Type B pancreatic cell (in vitro differentiated cells): ENCODE measurements at regions not wholly inside any gene's neighbourhood (a gene's known extent, or its start where the extent isn't known, plus 50 kb on each side); places are given as distances from the start of the nearest gene placed in this dataset.
"Not testable (repeated sequence)": the region's sequence is repeated elsewhere in the genome, so short reads cannot be mapped to it uniquely, and the experiment has no call there.

Experiments used
- DNase-seq: peaks from one replicate; pipeline ENCODE4 v3.0.0; 2021; ENCODE audit warnings: mixed read lengths; ENCODE audit not compliant: unreplicated experiment; ENCODE audit errors: extremely low spot score
- H3K27ac Mint-ChIP-seq: 2 replicates; pipeline ENCODE4 v1.8.0; 2021; ENCODE audit warnings: mild to moderate bottlenecking, mixed read lengths
- H3K27me3 Mint-ChIP-seq: 2 replicates; pipeline ENCODE4 v1.8.0; 2021; ENCODE audit warnings: mixed read lengths
- H3K36me3 Mint-ChIP-seq: 2 replicates; pipeline ENCODE4 v1.8.0; 2021; ENCODE audit warnings: mixed read lengths
- H3K4me1 Mint-ChIP-seq: one replicate; pipeline ENCODE4 v1.8.0; 2021; ENCODE audit warnings: mixed read lengths; ENCODE audit not compliant: unreplicated experiment
- H3K4me3 Mint-ChIP-seq: 2 replicates; pipeline ENCODE4 v1.8.0; 2021; ENCODE audit warnings: mild to moderate bottlenecking, mixed read lengths
- H3K9me3 Mint-ChIP-seq: 2 replicates; pipeline ENCODE4 v1.8.0; 2021; ENCODE audit warnings: mixed read lengths
- CTCF ChIP-seq: fragments of 200-600 bp; sonication (generic); conservative IDR thresholded peaks from 2 replicates; pipeline ENCODE4 v1.5.0; 2021; ENCODE audit warnings: antibody characterized with exemption, mild to moderate bottlenecking

GRCh38 chr9:82487935-82488312, 499.4 kb downstream of the SPATA31D1 start:
- H3K36me3 Mint-ChIP-seq: no peaks in the 10 kb centered on the region
- H3K4me3 Mint-ChIP-seq: no peak overlapping the region
- TF ChIP-seq CTCF: no peak
- peak overlapping the region; percentile 14 for H3K27ac Mint-ChIP-seq
- no peak for DNase-seq
- no peaks in the 10 kb centered on the region for H3K9me3 Mint-ChIP-seq
- H3K27me3 Mint-ChIP-seq: peaks cover 28% of the 10 kb centered on the region
- H3K4me1 Mint-ChIP-seq: peaks cover 43% of the 10 kb centered on the region

- no peak for TF ChIP-seq CTCF
- Mint-ChIP-seq H3K4me3 (no peak overlapping the region), H3K27ac (peak overlapping the region; percentile 71), H3K9me3 (no peaks in the 10 kb centered on the region), H3K36me3 (no peaks in the 10 kb centered on the region), H3K27me3 (peaks cover 32% of the 10 kb centered on the region), H3K4me1 (peaks cover 43% of the 10 kb centered on the region)
- DNase-seq: no peak
These were observed 500.0 kb downstream of the SPATA31D1 start for GRCh38 chr9:82488313-82489200.

GRCh38 chr9:82489201-82489821, 500.7 kb downstream of the SPATA31D1 start:
- H3K4me3 Mint-ChIP-seq: no peak overlapping the region
- no peak for TF ChIP-seq CTCF
- DNase-seq: no peak
- peaks cover 43% of the 10 kb centered on the region for H3K4me1 Mint-ChIP-seq
- H3K27ac Mint-ChIP-seq: peak overlapping the region; percentile 71
- H3K9me3 Mint-ChIP-seq: no peaks in the 10 kb centered on the region
- H3K27me3 Mint-ChIP-seq: peaks cover 26% of the 10 kb centered on the region
- H3K36me3 Mint-ChIP-seq: no peaks in the 10 kb centered on the region

- H3K27ac Mint-ChIP-seq: peak overlapping the region; percentile 71
- DNase-seq: no peak
- no peak for TF ChIP-seq CTCF
- no peaks in the 10 kb centered on the region for H3K9me3 Mint-ChIP-seq
- no peaks in the 10 kb centered on the region for H3K36me3 Mint-ChIP-seq
- H3K27me3 Mint-ChIP-seq: peaks cover 26% of the 10 kb centered on the region
- H3K4me1 Mint-ChIP-seq: peaks cover 43% of the 10 kb centered on the region
- peak overlapping the region; percentile 3 for H3K4me3 Mint-ChIP-seq
These were observed 501.5 kb downstream of the SPATA31D1 start for GRCh38 chr9:82490019-82490499.

- Mint-ChIP-seq H3K4me1 (peaks cover 43% of the 10 kb centered on the region), H3K27me3 (peaks cover 22% of the 10 kb centered on the region)
- H3K9me3 Mint-ChIP-seq, DNase-seq, H3K36me3 Mint-ChIP-seq, H3K4me3 Mint-ChIP-seq, H3K27ac Mint-ChIP-seq: not testable (repeated sequence)
These were observed 502.2 kb downstream of the SPATA31D1 start for GRCh38 chr9:82490821-82491220.

GRCh38 chr9:82491604-82492003, 503.0 kb downstream of the SPATA31D1 start:
- no peak for TF ChIP-seq CTCF
- H3K4me1 Mint-ChIP-seq: peaks cover 43% of the 10 kb centered on the region
- no peak for DNase-seq
- no peaks in the 10 kb centered on the region for H3K36me3 Mint-ChIP-seq
- no peak overlapping the region for H3K27ac Mint-ChIP-seq
- H3K27me3 Mint-ChIP-seq: peaks cover 18% of the 10 kb centered on the region
- no peak overlapping the region for H3K4me3 Mint-ChIP-seq
- H3K9me3 Mint-ChIP-seq: peaks cover 2% of the 10 kb centered on the region
